Bronchial epithelial cell (primary cell): ENCODE measurements at regions not wholly inside any gene's neighbourhood (a gene's known extent, or its start where the extent isn't known, plus 50 kb on each side); places are given as distances from the start of the nearest gene placed in this dataset.

Experiments used
- DNase-seq: peaks from one replicate; pipeline ENCODE4 v3.0.0-alpha.2; 2010; ENCODE audit warnings: low read depth
- FAIRE-seq: peaks from 2 replicates; lab custom pipeline; 2011; peaks lifted over from hg19 to GRCh38; lab: Jason Lieb, UNC
- H3K27me3 ChIP-seq: 2 replicates; pipeline ENCODE4 v1.5.1; 2011; ENCODE audit warnings: low read length; ENCODE audit not compliant: control insufficient read depth, insufficient read depth
- H3K36me3 ChIP-seq: 2 replicates; pipeline ENCODE4 v1.5.1; 2011; ENCODE audit warnings: low read length; ENCODE audit not compliant: control insufficient read depth, insufficient read depth
- H3K4me3 ChIP-seq: 2 replicates; pipeline ENCODE4 v1.5.1; 2011; ENCODE audit warnings: mild to moderate bottlenecking, low read depth, low read length, control low read depth
- CTCF ChIP-seq: IDR thresholded peaks from 2 replicates; pipeline ENCODE4 v1.5.1; 2011; ENCODE audit warnings: mild to moderate bottlenecking, moderate library complexity, low read length, control low read depth, inconsistent platforms; ENCODE audit not compliant: insufficient read depth, severe bottlenecking

DNA sequence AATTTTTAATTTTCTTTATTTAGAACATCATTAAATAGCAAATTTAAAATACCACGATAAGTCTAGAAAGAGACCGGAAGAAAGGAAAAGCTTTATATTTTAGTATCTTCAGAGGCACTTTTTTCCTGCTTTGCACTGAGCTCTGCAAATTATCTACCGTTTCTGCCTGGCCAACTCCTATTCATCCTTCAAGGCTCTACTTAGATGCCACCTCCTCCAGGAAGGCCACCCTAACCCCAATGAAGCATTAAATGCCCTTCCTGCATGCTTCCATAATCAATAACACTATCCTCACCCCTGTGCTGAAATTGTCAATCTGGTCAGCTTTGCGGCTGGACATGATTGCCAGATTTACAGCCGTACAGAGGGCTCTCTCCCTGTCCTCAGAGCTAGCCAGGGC, 141.8 kb upstream of the CHST15 start:
- Histone ChIP-seq H3K36me3 (no peaks in the 10 kb centered on the region), H3K27me3 (peaks cover 1% of the 10 kb centered on the region), H3K4me3 (no peak overlapping the region)
- DNase-seq = no peak
- no peak for FAIRE-seq
- no peak for TF ChIP-seq CTCF

DNA sequence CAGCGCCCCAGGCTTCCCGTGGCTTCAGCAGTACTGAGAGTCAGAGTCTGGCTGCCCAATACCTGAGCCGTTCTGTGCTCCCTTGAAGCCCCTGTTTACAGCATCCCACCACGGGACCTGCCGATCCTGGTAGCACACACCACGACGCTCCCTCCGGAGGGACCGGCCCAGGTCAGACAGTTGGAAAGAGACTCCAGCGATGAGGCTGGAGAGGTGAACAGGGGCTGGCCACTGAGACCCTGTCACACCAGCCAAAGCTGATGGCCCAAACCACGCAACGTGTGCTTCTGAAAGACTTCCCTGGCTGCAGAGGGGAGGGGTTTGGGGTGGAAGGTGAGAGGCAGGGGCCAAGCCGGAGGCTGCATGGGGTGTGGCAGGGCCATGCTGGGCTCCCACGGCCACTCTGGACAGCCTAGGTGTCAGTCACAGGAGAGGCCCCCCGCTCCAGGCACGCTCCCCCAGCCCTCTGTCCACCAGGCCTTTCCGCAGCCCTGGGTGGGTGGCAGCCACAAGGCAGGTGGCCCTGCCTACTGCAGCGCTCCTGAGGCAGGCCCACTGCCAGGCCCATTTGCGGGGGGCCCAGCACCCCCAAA, 140.2 kb upstream of the CHST15 start:
- Histone ChIP-seq H3K36me3 (no peaks in the 10 kb centered on the region), H3K4me3 (no peak overlapping the region), H3K27me3 (peaks cover 1% of the 10 kb centered on the region)
- no peak for FAIRE-seq
- DNase-seq = no peak
- no peak for TF ChIP-seq CTCF

DNA sequence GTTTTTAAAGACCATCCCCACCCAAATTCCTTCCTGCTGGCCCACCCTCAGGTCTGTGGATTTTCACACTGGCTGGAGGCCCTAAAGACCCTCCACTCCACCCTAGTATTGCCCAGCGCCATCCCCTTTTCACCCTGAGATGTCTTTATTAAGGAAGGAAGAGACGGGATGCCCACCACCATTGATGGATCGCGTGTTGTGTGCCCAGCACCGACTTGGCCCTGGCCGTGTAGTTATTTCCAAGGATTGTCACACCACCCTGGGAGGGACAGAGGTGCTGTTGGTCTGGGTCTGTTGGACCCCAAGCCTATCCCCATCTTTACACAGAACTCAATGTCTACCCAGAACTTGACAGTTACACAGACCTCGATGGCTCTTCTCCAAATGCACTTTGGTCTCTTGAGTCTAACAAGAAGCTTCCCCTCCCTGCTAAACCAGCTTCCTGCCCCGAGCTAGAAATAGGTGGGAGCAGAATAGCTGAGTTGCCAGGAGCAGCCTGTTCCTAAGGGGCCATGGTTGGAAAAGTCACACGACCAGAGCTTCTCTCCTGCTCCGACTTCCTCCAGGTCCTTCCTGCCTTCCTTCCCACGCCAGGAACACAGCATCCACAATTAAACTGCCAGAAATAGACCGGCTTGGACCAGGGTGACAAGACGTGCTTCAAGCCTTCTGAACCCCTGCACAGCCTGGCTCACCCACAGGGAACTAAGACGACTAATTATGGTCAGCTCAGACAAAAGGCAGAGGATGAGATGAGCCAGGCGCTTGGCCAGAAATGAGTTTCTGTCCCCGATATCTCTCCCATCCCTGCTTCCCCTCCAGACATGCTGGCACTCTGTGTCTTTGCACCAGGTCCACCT, 139.5 kb upstream of the CHST15 start:
- FAIRE-seq (no peak), DNase-seq (no peak)
- H3K36me3 ChIP-seq = no peaks in the 10 kb centered on the region
- H3K27me3 ChIP-seq = peaks cover 1% of the 10 kb centered on the region
- H3K4me3 ChIP-seq = no peak overlapping the region
- no peak for TF ChIP-seq CTCF

- no peak for FAIRE-seq
- DNase-seq = no peak
- Histone ChIP-seq H3K36me3 (no peaks in the 10 kb centered on the region), H3K27me3 (peaks cover 1% of the 10 kb centered on the region), H3K4me3 (no peak overlapping the region)
- no peak for TF ChIP-seq CTCF
Measured at GRCh38 chr10:124231168-124232155, 138.1 kb upstream of the CHST15 start.

DNA sequence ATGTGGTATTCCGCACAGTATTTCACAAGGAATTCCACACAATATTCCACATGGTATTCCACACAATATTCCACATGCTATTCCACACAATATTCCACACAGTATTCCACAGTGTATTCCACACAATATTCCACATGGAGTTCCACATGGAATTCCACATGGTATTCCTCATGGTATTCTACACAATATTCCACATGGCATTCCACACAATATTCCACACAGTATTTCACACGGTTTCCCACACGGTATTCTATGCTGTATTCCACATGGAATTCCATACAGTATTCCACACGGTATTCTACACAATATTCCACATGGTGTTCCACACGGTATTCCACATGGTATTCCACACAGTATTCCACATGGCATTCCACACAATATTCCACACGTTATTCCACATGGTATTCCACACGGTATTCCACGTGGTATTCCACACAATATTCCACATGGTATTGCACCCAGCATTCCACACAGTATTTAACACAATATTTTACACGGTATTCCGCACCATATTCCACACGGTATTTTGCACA, 137.3 kb upstream of the CHST15 start:
- no peak for DNase-seq
- Histone ChIP-seq H3K27me3 (peaks cover 1% of the 10 kb centered on the region), H3K36me3 (no peaks in the 10 kb centered on the region), H3K4me3 (no peak overlapping the region)
- TF ChIP-seq CTCF = no peak
- FAIRE-seq = peak; percentile 82
